KMS-11 (cell line): ENCODE measurements at regions not wholly inside any gene's neighbourhood (a gene's known extent, or its start where the extent isn't known, plus 50 kb on each side); places are given as distances from the start of the nearest gene placed in this dataset.

Experiments
- H2AFZ ChIP-seq: fragments of 200-600 bp; sonication (generic); 2 replicates; pipeline ENCODE4 v1.6.1; 2016; ENCODE audit warnings: antibody characterized with exemption, mixed run types, low read depth
- H3K27ac ChIP-seq: fragments of 200-600 bp; sonication (generic); 2 replicates; pipeline ENCODE4 v1.6.1; 2016; ENCODE audit warnings: mild to moderate bottlenecking, mixed run types
- H3K27me3 ChIP-seq: fragments of 200-600 bp; sonication (generic); 2 replicates; pipeline ENCODE4 v1.6.1; 2017; ENCODE audit warnings: mild to moderate bottlenecking, low read depth, mixed run types, moderate library complexity; ENCODE audit not compliant: insufficient read depth
- H3K36me3 ChIP-seq: fragments of 200-600 bp; sonication (generic); 2 replicates; pipeline ENCODE4 v1.6.1; 2017; ENCODE audit warnings: mild to moderate bottlenecking, mixed run types; ENCODE audit not compliant: insufficient read depth
- H3K4me1 ChIP-seq: fragments of 200-600 bp; sonication (generic); 2 replicates; pipeline ENCODE4 v1.6.1; 2016; ENCODE audit warnings: mild to moderate bottlenecking, low read depth, mixed run types; ENCODE audit not compliant: poor library complexity, severe bottlenecking
- H3K4me2 ChIP-seq: fragments of 200-600 bp; sonication (generic); 2 replicates; pipeline ENCODE4 v1.7.0; 2016; ENCODE audit warnings: mild to moderate bottlenecking, mixed run types
- H3K4me3 ChIP-seq: fragments of 200-600 bp; sonication (generic); IDR thresholded peaks from 2 replicates; pipeline ENCODE4 v1.6.1; 2017; ENCODE audit warnings: low read depth, low read length, mixed read lengths; ENCODE audit not compliant: insufficient read depth
- H3K79me2 ChIP-seq: fragments of 200-600 bp; sonication (generic); 2 replicates; pipeline ENCODE4 v1.6.1; 2016; ENCODE audit warnings: low read depth, mixed run types; ENCODE audit not compliant: insufficient read depth
- H3K9ac ChIP-seq: fragments of 200-600 bp; sonication (generic); 2 replicates; pipeline ENCODE4 v1.6.1; 2016; ENCODE audit warnings: mild to moderate bottlenecking, mixed run types
- H4K20me1 ChIP-seq: fragments of 200-600 bp; sonication (generic); 2 replicates; pipeline ENCODE4 v1.6.1; 2016; ENCODE audit warnings: mild to moderate bottlenecking, mixed run types; ENCODE audit not compliant: insufficient read depth
- TF ChIP-seq, protein P1 (sequence below): fragments of 200-600 bp; sonication (generic); conservative IDR thresholded peaks from 2 replicates; pipeline ENCODE4 v1.6.1; 2017; ENCODE audit warnings: low read depth, mild to moderate bottlenecking, antibody characterized with exemption, low read length, moderate library complexity, mixed read lengths

DNA sequence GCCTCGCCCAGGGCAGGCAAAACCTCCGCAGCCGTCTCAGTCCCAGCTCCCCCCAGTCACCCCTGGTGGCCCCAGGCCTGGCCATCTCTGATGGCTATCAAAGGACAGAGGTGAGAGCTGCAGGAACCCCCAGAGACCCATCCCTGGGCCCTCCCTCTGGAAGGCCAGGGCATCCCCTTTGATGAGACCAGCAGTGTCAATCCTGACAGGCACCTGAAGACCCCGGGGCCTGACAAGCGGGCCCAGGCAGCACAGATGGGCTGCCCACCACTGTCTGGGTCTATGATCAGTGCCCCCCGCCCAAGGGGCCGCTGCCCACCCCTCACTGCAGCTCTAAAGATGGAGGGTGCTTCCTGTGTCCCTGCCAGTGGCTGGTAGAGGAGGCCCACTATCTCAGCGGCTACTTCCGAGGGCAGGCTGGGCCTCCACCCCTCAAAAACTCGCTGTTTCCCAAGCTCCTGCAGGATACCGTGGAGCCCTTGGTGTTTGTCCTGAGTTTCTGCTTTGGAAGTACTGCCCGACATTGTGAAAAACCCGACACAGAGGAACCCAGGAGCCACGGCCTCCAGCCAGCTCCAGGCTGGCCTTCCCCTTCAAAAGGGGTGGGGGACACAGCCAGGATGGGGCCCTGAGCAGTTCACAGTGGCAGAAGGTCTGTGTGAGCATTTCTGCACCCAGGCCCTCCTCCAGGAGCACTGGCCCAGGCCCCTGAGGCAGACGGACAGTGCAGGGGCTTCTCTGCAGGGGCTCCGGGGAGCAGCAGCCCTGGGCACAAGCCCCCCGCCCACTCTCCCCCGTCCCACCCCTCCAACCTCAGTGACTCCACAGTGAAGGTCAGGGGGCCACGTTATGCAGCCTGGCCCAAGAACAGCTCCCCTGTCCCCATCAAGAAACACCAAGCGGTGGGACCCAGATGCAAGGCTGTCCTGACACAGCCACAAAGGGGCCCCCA is 99.2 kb downstream of the PDGFA start:
- Histone ChIP-seq H3K9ac (no peak overlapping the region), H3K27me3 (peaks cover 49% of the 10 kb centered on the region; the same call in 1 of the 2 replicates), H3K4me1 (no peaks in the 10 kb centered on the region), H3K4me2 (no peak overlapping the region), H3K36me3 (no peaks in the 10 kb centered on the region), H3K4me3 (no peak overlapping the region), H4K20me1 (no peaks in the 10 kb centered on the region), H2AFZ (no peak overlapping the region), H3K79me2 (no peaks in the 10 kb centered on the region), H3K27ac (no peak overlapping the region)
- TF ChIP-seq, protein P1, sequence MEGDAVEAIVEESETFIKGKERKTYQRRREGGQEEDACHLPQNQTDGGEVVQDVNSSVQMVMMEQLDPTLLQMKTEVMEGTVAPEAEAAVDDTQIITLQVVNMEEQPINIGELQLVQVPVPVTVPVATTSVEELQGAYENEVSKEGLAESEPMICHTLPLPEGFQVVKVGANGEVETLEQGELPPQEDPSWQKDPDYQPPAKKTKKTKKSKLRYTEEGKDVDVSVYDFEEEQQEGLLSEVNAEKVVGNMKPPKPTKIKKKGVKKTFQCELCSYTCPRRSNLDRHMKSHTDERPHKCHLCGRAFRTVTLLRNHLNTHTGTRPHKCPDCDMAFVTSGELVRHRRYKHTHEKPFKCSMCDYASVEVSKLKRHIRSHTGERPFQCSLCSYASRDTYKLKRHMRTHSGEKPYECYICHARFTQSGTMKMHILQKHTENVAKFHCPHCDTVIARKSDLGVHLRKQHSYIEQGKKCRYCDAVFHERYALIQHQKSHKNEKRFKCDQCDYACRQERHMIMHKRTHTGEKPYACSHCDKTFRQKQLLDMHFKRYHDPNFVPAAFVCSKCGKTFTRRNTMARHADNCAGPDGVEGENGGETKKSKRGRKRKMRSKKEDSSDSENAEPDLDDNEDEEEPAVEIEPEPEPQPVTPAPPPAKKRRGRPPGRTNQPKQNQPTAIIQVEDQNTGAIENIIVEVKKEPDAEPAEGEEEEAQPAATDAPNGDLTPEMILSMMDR, result no peak

DNA sequence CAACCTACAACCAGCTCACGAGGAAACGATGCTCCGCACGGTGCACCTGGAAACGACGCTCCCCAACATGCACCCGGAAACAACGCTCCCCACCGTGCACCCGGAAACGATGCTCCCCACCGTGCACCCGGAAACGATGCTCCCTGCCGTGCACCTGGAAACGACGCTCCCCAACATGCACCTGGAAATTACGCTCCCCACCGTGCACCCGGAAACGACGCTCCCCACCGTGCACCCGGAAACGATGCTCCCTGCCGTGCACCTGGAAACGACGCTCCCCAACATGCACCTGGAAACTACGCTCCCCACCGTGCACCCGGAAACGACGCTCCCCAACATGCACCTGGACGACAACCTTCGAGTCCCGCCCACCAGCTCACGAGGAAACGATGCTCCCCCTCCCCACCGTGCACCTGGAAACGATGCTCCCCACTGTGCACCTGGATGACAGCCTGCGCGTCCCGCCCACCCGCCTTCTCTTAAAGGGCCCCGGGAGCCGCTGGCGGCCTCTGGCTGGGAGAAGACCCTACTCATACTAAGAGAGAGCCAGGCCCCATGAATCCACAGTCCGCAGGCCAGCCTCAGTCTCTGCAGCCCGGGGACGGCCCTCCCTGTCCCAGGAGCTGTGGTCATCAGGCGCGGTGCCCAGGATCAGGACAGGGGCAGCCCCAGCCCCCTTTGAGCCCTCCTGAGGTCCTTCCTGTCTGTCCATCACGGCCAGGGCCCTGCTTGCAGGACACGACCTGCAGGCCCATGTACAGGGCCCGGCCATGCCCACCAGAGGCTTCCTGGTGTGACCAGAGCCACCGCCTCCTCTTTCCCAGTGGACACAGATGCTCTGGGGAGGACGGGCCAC is 98.3 kb downstream of the PDGFA start:
- no peaks in the 10 kb centered on the region for H3K4me1 ChIP-seq
- no peak overlapping the region for H3K9ac ChIP-seq
- TF ChIP-seq, protein P1, result no peak
- H2AFZ ChIP-seq, result no peak overlapping the region
- no peaks in the 10 kb centered on the region for H4K20me1 ChIP-seq
- H3K79me2 ChIP-seq, result no peaks in the 10 kb centered on the region
- H3K27ac ChIP-seq, result no peak overlapping the region
- no peak overlapping the region for H3K4me3 ChIP-seq
- peaks cover 43% of the 10 kb centered on the region for H3K27me3 ChIP-seq
- no peaks in the 10 kb centered on the region for H3K36me3 ChIP-seq
- H3K4me2 ChIP-seq, result no peak overlapping the region

DNA sequence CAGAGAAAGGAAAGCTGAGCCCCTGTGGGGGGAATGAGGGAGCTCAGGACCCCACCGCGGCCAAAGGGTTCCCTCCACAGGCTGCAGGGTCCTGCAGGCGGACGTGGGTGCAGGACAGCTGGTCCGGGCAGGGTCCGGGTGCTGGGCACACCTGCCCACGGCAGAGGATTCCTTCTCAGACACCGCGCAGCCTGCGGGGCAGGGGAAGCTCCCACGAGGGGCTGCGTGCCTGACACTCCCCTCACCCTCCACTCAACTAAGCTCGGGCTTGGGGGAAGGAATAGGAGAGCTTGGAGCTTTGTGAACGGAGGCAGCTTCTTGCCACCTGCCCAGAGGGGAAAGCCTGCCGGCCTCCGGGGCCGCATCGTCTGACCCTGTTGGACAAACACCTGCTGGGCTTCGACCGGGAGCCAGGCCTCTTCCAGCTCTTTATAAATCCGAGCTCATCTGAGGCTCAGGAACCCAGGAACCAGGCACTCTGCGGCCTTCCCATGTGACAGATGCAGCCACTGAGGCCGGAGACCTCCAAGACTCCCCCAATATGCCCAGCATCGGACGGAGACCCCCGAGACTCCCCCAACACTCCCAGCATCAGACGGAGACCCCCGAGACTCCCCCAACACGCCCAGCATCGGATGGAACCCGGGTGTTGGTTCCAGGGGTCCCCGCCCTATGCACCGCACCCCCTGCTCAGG is 97.3 kb downstream of the PDGFA start:
- Histone ChIP-seq H3K27ac (no peak overlapping the region), H3K79me2 (no peaks in the 10 kb centered on the region), H3K27me3 (peaks cover 40% of the 10 kb centered on the region), H3K4me1 (no peaks in the 10 kb centered on the region), H4K20me1 (no peaks in the 10 kb centered on the region), H3K4me3 (no peak overlapping the region), H3K4me2 (no peak overlapping the region), H3K9ac (no peak overlapping the region), H2AFZ (no peak overlapping the region), H3K36me3 (no peaks in the 10 kb centered on the region)
- TF ChIP-seq, protein P1, result no peak

DNA sequence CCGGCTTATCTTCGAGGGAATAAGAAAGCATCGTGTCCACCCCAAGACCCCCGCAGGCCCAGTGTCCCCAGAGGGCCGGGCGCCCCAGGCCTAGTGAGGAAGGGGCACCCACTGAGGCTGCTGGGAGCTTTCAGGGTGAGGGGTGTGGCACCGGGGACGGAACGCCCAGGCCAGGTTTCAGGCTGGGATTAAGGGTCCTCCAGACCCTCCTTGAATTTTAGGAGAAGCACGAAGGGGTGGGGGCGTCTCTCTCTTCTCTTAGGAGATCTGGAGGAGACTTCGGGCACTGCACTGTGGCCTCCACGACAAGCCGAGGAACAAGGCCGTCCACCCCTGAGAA is 96.8 kb downstream of the PDGFA start:
- Histone ChIP-seq H4K20me1 (no peaks in the 10 kb centered on the region), H2AFZ (no peak overlapping the region), H3K27me3 (peaks cover 40% of the 10 kb centered on the region), H3K36me3 (no peaks in the 10 kb centered on the region), H3K4me1 (no peaks in the 10 kb centered on the region), H3K9ac (no peak overlapping the region), H3K79me2 (no peaks in the 10 kb centered on the region), H3K4me2 (no peak overlapping the region), H3K4me3 (no peak overlapping the region), H3K27ac (no peak overlapping the region)
- TF ChIP-seq, protein P1, result no peak
